Adrenal gland (tissue), 5 donors: ENCODE measurements at regions not wholly inside any gene's neighbourhood (a gene's known extent, or its start where the extent isn't known, plus 50 kb on each side); places are given as distances from the start of the nearest gene placed in this dataset.

Experiments
- POLR2A ChIP-seq, 2 donors: fragments of 450-650 bp; IDR thresholded peaks; one replicate each; pipeline ENCODE4 v1.6.1; 2017; ENCODE audit warnings: antibody characterized with exemption in 2 of 2, mild to moderate bottlenecking in 2 of 2, moderate library complexity in 1 of 2
- TF ChIP-seq, protein P1 (sequence below), 6 experiments: fragments of 450-650 bp in 4 of 6; fragments of 200-600 bp in 2 of 6; sonication (generic) in 1 of 6; IDR thresholded peaks; 1 replicate in 5 of 6; 2 replicates in 1 of 6; pipeline versions ENCODE4 v1.5.1 to v1.8.0; 2016 to 2021; ENCODE audit warnings: antibody characterized with exemption in 6 of 6, mild to moderate bottlenecking in 2 of 6, moderate library complexity in 1 of 6
- donor health status: DM: no; HTN: no; CAD: no.

GRCh38 chr4:87904639-87905160 lies 70.8 kb upstream of the SPP1 start:
- TF ChIP-seq, protein P1, sequence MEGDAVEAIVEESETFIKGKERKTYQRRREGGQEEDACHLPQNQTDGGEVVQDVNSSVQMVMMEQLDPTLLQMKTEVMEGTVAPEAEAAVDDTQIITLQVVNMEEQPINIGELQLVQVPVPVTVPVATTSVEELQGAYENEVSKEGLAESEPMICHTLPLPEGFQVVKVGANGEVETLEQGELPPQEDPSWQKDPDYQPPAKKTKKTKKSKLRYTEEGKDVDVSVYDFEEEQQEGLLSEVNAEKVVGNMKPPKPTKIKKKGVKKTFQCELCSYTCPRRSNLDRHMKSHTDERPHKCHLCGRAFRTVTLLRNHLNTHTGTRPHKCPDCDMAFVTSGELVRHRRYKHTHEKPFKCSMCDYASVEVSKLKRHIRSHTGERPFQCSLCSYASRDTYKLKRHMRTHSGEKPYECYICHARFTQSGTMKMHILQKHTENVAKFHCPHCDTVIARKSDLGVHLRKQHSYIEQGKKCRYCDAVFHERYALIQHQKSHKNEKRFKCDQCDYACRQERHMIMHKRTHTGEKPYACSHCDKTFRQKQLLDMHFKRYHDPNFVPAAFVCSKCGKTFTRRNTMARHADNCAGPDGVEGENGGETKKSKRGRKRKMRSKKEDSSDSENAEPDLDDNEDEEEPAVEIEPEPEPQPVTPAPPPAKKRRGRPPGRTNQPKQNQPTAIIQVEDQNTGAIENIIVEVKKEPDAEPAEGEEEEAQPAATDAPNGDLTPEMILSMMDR (IDR thresholded peaks at IDR 0.05) = no peak
- TF ChIP-seq POLR2A (IDR thresholded peaks at IDR 0.05) = no peak
